DND-41 (cell line): ENCODE measurements at regions not wholly inside any gene's neighbourhood (a gene's known extent, or its start where the extent isn't known, plus 50 kb on each side); places are given as distances from the start of the nearest gene placed in this dataset.

ENCODE experiments used
- ATAC-seq: fragments of 200-7000 bp; cut with Tn5 transposase; 3 replicates; pipeline ENCODE4 v1.9.1; 2021; ENCODE audit warnings: low read depth; ENCODE audit not compliant: insufficient read depth
- DNase-seq: peaks from one replicate; pipeline ENCODE4 v3.0.0-alpha.2; 2020
- H2AFZ ChIP-seq: 2 replicates; pipeline ENCODE4 v1.6.0; 2012; ENCODE audit warnings: low read depth, low read length
- H3K27ac ChIP-seq: 2 replicates; pipeline ENCODE4 v1.5.1; 2012; ENCODE audit warnings: low read length, inconsistent platforms
- H3K27me3 ChIP-seq: fragments of 200-600 bp; sonication (generic); 2 replicates; pipeline ENCODE4 v1.6.0; 2012; ENCODE audit warnings: low read length, mild to moderate bottlenecking, inconsistent platforms; ENCODE audit not compliant: insufficient read depth, poor library complexity
- H3K36me3 ChIP-seq: 2 replicates; pipeline ENCODE4 v1.5.1; 2012; ENCODE audit warnings: low read length, inconsistent platforms; ENCODE audit not compliant: insufficient read depth
- H3K4me1 ChIP-seq: 2 replicates; pipeline ENCODE4 v1.5.1; 2012; ENCODE audit warnings: mild to moderate bottlenecking, low read length; ENCODE audit not compliant: insufficient read depth
- H3K4me2 ChIP-seq: 2 replicates; pipeline ENCODE4 v1.6.0; 2012; ENCODE audit warnings: mild to moderate bottlenecking, moderate library complexity, low read length, inconsistent platforms; ENCODE audit not compliant: insufficient read depth
- H3K4me3 ChIP-seq, 2 experiments: fragments of 200-600 bp in 1 of 2; shearing (Covaris generic) in 1 of 2; 2 replicates each; pipeline ENCODE4 v1.5.1; 2012 to 2016; ENCODE audit warnings: inconsistent platforms in 2 of 2, low read length in 2 of 2, mild to moderate bottlenecking in 2 of 2, low read depth in 1 of 2, moderate library complexity in 1 of 2
- H3K79me2 ChIP-seq: 2 replicates; pipeline ENCODE4 v1.6.0; 2012; ENCODE audit warnings: low read length, inconsistent platforms; ENCODE audit not compliant: insufficient read depth
- H3K9ac ChIP-seq: 2 replicates; pipeline ENCODE4 v1.6.0; 2012; ENCODE audit warnings: low read depth, mild to moderate bottlenecking, inconsistent platforms, low read length, moderate library complexity
- H3K9me3 ChIP-seq: 2 replicates; pipeline ENCODE4 v1.5.1; 2012; ENCODE audit warnings: low read length, moderate library complexity, mild to moderate bottlenecking, inconsistent platforms; ENCODE audit not compliant: insufficient read depth, severe bottlenecking
- H4K20me1 ChIP-seq: 2 replicates; pipeline ENCODE4 v1.6.0; 2012; ENCODE audit warnings: low read length; ENCODE audit not compliant: insufficient read depth
- EZH2 ChIP-seq: IDR thresholded peaks from 3 replicates; pipeline ENCODE4 v1.6.1; 2012; ENCODE audit warnings: borderline replicate concordance, low read depth, mild to moderate bottlenecking, moderate library complexity, low read length, inconsistent platforms; ENCODE audit not compliant: severe bottlenecking
- TF ChIP-seq, protein P1 (sequence below): IDR thresholded peaks from 2 replicates; pipeline ENCODE4 v1.5.1; 2012; ENCODE audit warnings: borderline replicate concordance, low read length, moderate library complexity, mild to moderate bottlenecking; ENCODE audit not compliant: poor library complexity, severe bottlenecking; ENCODE audit errors: extremely low read depth

DNA sequence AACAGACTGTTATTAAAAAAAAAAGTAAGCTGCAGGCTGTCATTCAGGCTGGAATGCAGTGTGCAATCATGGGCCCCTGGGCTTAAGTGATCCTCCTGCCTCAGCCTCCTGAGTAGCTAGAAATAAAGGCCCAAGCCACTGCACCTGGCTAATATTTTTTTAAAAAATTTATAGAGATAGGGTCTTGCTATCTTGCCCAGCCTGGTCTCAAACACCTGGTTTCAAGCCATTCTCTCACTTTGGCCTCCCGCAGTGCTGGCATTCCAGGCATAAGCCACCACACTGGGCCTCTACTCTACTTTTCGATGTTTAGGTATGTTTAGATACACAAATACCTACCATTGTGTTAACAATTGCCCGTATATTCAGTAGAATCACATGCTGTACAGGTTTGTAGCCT is 270.4 kb upstream of the PRKCQ start:
- ATAC-seq (no peak), DNase-seq (no peak)
- H3K4me2 ChIP-seq, result no peak overlapping the region
- H4K20me1 ChIP-seq, result no peaks in the 10 kb centered on the region
- no peak overlapping the region for H3K4me3 ChIP-seq
- no peaks in the 10 kb centered on the region for H3K36me3 ChIP-seq
- no peak overlapping the region for H3K9ac ChIP-seq
- H3K79me2 ChIP-seq, result no peaks in the 10 kb centered on the region
- H2AFZ ChIP-seq, result no peak overlapping the region
- H3K27me3 ChIP-seq, result no peaks in the 10 kb centered on the region
- no peak overlapping the region for H3K27ac ChIP-seq
- TF ChIP-seq EZH2, result no peak
- no peaks in the 10 kb centered on the region for H3K4me1 ChIP-seq
- H3K9me3 ChIP-seq, result no peaks in the 10 kb centered on the region

- no peak overlapping the region for H2AFZ ChIP-seq
- DNase-seq, result no peak
- TF ChIP-seq, protein P1, sequence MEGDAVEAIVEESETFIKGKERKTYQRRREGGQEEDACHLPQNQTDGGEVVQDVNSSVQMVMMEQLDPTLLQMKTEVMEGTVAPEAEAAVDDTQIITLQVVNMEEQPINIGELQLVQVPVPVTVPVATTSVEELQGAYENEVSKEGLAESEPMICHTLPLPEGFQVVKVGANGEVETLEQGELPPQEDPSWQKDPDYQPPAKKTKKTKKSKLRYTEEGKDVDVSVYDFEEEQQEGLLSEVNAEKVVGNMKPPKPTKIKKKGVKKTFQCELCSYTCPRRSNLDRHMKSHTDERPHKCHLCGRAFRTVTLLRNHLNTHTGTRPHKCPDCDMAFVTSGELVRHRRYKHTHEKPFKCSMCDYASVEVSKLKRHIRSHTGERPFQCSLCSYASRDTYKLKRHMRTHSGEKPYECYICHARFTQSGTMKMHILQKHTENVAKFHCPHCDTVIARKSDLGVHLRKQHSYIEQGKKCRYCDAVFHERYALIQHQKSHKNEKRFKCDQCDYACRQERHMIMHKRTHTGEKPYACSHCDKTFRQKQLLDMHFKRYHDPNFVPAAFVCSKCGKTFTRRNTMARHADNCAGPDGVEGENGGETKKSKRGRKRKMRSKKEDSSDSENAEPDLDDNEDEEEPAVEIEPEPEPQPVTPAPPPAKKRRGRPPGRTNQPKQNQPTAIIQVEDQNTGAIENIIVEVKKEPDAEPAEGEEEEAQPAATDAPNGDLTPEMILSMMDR, result no peak
- TF ChIP-seq EZH2, result no peak
- no peaks in the 10 kb centered on the region for H3K79me2 ChIP-seq
- H3K9ac ChIP-seq, result no peak overlapping the region
- ATAC-seq, result no peak
- no peak overlapping the region for H3K27ac ChIP-seq
- no peaks in the 10 kb centered on the region for H3K27me3 ChIP-seq
- no peak overlapping the region for H3K4me3 ChIP-seq
- no peaks in the 10 kb centered on the region for H3K9me3 ChIP-seq
- no peak overlapping the region for H3K4me2 ChIP-seq
- H3K36me3 ChIP-seq, result no peaks in the 10 kb centered on the region
- H4K20me1 ChIP-seq, result no peaks in the 10 kb centered on the region
- H3K4me1 ChIP-seq, result no peaks in the 10 kb centered on the region
Observed at GRCh38 chr10:6847561-6847960, 267.5 kb upstream of the PRKCQ start.

- H3K27me3 ChIP-seq, result no peaks in the 10 kb centered on the region
- no peak overlapping the region for H3K9ac ChIP-seq
- no peaks in the 10 kb centered on the region for H3K9me3 ChIP-seq
- H3K4me3 ChIP-seq, result no peak overlapping the region
- no peak overlapping the region for H3K27ac ChIP-seq
- no peaks in the 10 kb centered on the region for H3K4me1 ChIP-seq
- ATAC-seq, result no peak
- DNase-seq, result no peak
- H4K20me1 ChIP-seq, result no peaks in the 10 kb centered on the region
- no peaks in the 10 kb centered on the region for H3K36me3 ChIP-seq
- H3K79me2 ChIP-seq, result no peaks in the 10 kb centered on the region
- no peak overlapping the region for H3K4me2 ChIP-seq
- H2AFZ ChIP-seq, result no peak overlapping the region
- TF ChIP-seq, protein P1, result no peak
- no peak for TF ChIP-seq EZH2
Observed at GRCh38 chr10:6843894-6844650, 264.0 kb upstream of the PRKCQ start.

DNA sequence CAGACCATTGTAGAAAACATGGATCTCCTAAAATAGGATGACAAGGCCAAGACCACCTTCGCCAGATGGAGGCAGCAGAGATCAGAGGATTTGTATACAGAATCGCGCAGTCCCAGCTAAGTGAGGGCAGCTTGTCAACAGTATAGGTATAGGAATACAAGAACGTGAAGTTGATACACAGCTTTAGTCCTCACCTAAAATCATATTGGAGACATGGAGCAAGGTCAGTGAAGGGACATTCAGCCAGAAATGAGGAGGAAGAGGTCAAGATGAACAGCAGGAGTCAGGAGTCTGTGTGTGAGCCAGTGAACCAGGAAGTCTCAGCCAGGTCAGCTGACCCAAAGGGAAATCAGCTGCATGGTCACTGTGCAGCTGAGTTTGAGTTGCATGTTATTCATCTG is 263.4 kb upstream of the PRKCQ start:
- Histone ChIP-seq H3K27ac (no peak overlapping the region), H3K4me1 (no peaks in the 10 kb centered on the region), H4K20me1 (no peaks in the 10 kb centered on the region), H3K79me2 (no peaks in the 10 kb centered on the region), H3K9me3 (no peaks in the 10 kb centered on the region), H3K36me3 (no peaks in the 10 kb centered on the region), H2AFZ (no peak overlapping the region; the same call in 1 of the 2 replicates), H3K4me2 (no peak overlapping the region), H3K9ac (no peak overlapping the region), H3K27me3 (no peaks in the 10 kb centered on the region), H3K4me3 (no peak overlapping the region)
- ATAC-seq (peak; percentile 48; the same call in 1 of the 3 replicates), DNase-seq (peak; percentile 24)
- no peak for TF ChIP-seq EZH2
- TF ChIP-seq, protein P1, result peak; percentile 63
